Loucy (cell line): ENCODE measurements at regions not wholly inside any gene's neighbourhood (a gene's known extent, or its start where the extent isn't known, plus 50 kb on each side); places are given as distances from the start of the nearest gene placed in this dataset.

Source experiments
- CTCF ChIP-seq: fragments of 200-600 bp; sonication (generic); conservative IDR thresholded peaks from 2 replicates; pipeline ENCODE4 v1.5.1; 2014; ENCODE audit warnings: mild to moderate bottlenecking, antibody characterized with exemption, low read length
- EZH2phosphoT487 ChIP-seq: fragments of 200-600 bp; IDR thresholded peaks from 2 replicates; pipeline ENCODE4 v1.6.1; 2018; ENCODE audit warnings: antibody characterized with exemption, mild to moderate bottlenecking, moderate library complexity, borderline replicate concordance

DNA sequence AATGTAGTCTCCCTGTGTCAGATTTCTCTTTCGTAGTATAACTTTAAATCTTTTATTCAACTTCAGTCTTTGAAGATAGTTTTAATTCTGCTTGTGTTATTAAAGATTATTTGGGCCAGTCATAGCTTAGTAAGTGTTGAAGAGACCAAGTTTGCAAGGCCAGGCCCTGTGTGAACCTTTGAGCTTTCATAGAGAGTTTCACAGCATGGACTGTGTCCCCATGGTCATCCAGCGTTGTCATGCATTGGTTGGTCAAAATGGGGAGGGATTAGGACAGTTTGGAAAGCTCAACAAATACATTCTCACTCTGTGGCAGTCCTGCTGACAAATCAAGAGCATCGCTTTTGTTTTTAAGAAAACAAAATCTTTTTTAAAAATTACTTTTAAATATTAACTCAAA, 74.6 kb upstream of the FAM83B start:
- no peak for TF ChIP-seq CTCF
- no peak for TF ChIP-seq EZH2phosphoT487
